Erythroblast (primary cell): ENCODE measurements at regions not wholly inside any gene's neighbourhood (a gene's known extent, or its start where the extent isn't known, plus 50 kb on each side); places are given as distances from the start of the nearest gene placed in this dataset.

Experiments used
- GATA1 ChIP-seq: IDR thresholded peaks from 2 replicates; pipeline ENCODE4 v1.6.1; 2011; ENCODE audit warnings: low read depth, mild to moderate bottlenecking, control low read depth, low read length, moderate library complexity
- POLR2A ChIP-seq: IDR thresholded peaks from 2 replicates; pipeline ENCODE4 v1.6.1; 2011; ENCODE audit warnings: mild to moderate bottlenecking, low read length

DNA sequence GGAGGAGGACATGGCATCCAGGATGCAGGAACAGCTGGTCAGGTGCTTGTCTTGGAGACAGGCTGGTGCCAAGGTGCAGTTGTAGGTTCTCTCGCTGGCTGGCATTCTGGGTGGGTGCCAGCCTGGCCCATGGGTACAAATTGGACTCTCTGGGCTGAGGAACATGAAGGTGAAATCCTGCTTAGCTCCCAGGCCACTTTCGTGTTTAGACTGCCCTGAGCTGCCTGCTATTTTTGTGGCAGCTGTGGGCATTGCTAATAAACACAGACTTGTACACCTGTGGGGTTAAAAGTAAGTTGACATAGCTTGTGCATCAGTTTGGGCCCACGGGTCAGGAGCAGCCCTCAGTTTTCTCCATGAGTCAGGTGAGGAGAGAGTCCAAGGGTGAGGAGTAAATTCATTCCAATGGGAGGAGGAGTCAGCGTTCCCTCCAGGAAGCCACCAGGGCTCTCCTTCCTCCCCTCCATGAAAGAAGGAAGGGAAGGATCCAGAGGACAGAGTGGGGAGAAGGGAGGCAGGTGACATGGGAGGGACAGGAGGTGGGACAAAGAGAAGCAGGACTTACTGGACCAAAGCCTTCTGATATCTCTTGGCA lies 380.0 kb downstream of the GLRX3 start:
- TF ChIP-seq POLR2A (no peak), GATA1 (no peak)
